Astrocyte (in vitro differentiated cells and primary cell): ENCODE measurements at regions not wholly inside any gene's neighbourhood (a gene's known extent, or its start where the extent isn't known, plus 50 kb on each side); places are given as distances from the start of the nearest gene placed in this dataset.

Experiments
- DNase-seq: peaks from one replicate; pipeline ENCODE4 v3.0.0-alpha.2; 2010; ENCODE audit warnings: low read depth
- FAIRE-seq: peaks from 2 replicates; lab custom pipeline; 2011; peaks lifted over from hg19 to GRCh38; lab: Jason Lieb, UNC
- H2AFZ ChIP-seq: 2 replicates; pipeline ENCODE4 v1.6.0; 2012; ENCODE audit warnings: low read depth, low read length, inconsistent platforms
- H3K27ac ChIP-seq: 2 replicates; pipeline ENCODE4 v1.5.1; 2011; ENCODE audit warnings: low read depth, low read length, inconsistent platforms
- H3K27me3 ChIP-seq: 2 replicates; pipeline ENCODE4 v1.6.0; 2011; ENCODE audit warnings: low read length, inconsistent platforms; ENCODE audit not compliant: insufficient read depth
- H3K36me3 ChIP-seq: 2 replicates; pipeline ENCODE4 v1.5.1; 2011; ENCODE audit warnings: low read length, inconsistent platforms; ENCODE audit not compliant: insufficient read depth
- H3K4me1 ChIP-seq: 2 replicates; pipeline ENCODE4 v1.5.1; 2011; ENCODE audit warnings: low read length, inconsistent platforms; ENCODE audit not compliant: insufficient read depth
- H3K4me2 ChIP-seq: 2 replicates; pipeline ENCODE4 v1.6.0; 2012; ENCODE audit warnings: low read length, inconsistent platforms
- H3K4me3 ChIP-seq: 2 replicates; pipeline ENCODE4 v1.5.1; 2011; ENCODE audit warnings: low read depth, mild to moderate bottlenecking, low read length, inconsistent platforms; ENCODE audit not compliant: insufficient read depth
- H3K79me2 ChIP-seq: 2 replicates; pipeline ENCODE4 v1.6.0; 2012; ENCODE audit warnings: mild to moderate bottlenecking, low read length, inconsistent platforms; ENCODE audit not compliant: insufficient read depth
- H3K9ac ChIP-seq: 2 replicates; pipeline ENCODE4 v1.6.0; 2012; ENCODE audit warnings: mild to moderate bottlenecking, low read length, inconsistent platforms
- H3K9me3 ChIP-seq: 2 replicates; pipeline ENCODE4 v1.5.1; 2012; ENCODE audit warnings: low read depth, mild to moderate bottlenecking, low read length, inconsistent platforms; ENCODE audit not compliant: insufficient read depth
- H4K20me1 ChIP-seq: 2 replicates; pipeline ENCODE4 v1.6.0; 2012; ENCODE audit warnings: low read length, inconsistent platforms; ENCODE audit not compliant: insufficient read depth
- H3K27ac Mint-ChIP-seq: one replicate; pipeline ENCODE4 v1.8.0; 2021; ENCODE audit warnings: mild to moderate bottlenecking, mixed read lengths; ENCODE audit not compliant: unreplicated experiment
- H3K27me3 Mint-ChIP-seq: one replicate; pipeline ENCODE4 v1.8.0; 2021; ENCODE audit warnings: low read depth, mixed read lengths; ENCODE audit not compliant: unreplicated experiment
- H3K36me3 Mint-ChIP-seq: one replicate; pipeline ENCODE4 v1.8.0; 2021; ENCODE audit warnings: low read depth, mixed read lengths; ENCODE audit not compliant: unreplicated experiment
- H3K4me1 Mint-ChIP-seq: one replicate; pipeline ENCODE4 v1.8.0; 2021; ENCODE audit warnings: low read depth, mixed read lengths; ENCODE audit not compliant: unreplicated experiment
- H3K4me3 Mint-ChIP-seq: one replicate; pipeline ENCODE4 v1.8.0; 2021; ENCODE audit warnings: mild to moderate bottlenecking, moderate library complexity, mixed read lengths; ENCODE audit not compliant: unreplicated experiment
- H3K9me3 Mint-ChIP-seq: one replicate; pipeline ENCODE4 v1.8.0; 2021; ENCODE audit warnings: mild to moderate bottlenecking, mixed read lengths; ENCODE audit not compliant: unreplicated experiment
- CTCF ChIP-seq: IDR thresholded peaks from 2 replicates; pipeline ENCODE4 v1.5.1; 2011; ENCODE audit warnings: low read depth, mild to moderate bottlenecking, inconsistent platforms, low read length, moderate library complexity; ENCODE audit not compliant: insufficient read depth
- EZH2 ChIP-seq: IDR thresholded peaks from 2 replicates; pipeline ENCODE4 v1.6.1; 2012; ENCODE audit warnings: mild to moderate bottlenecking, low read length, inconsistent platforms; ENCODE audit not compliant: insufficient read depth

GRCh38 chr12:38984388-38984787 is 79.0 kb upstream of the CPNE8 start:
- Mint-ChIP-seq H3K27ac (no peak overlapping the region), H3K9me3 (peaks cover 9% of the 10 kb centered on the region), H3K27me3 (no peaks in the 10 kb centered on the region), H3K36me3 (no peaks in the 10 kb centered on the region), H3K4me1 (no peaks in the 10 kb centered on the region), H3K4me3 (no peak overlapping the region)
- Histone ChIP-seq H3K4me1 (no peaks in the 10 kb centered on the region), H3K36me3 (no peaks in the 10 kb centered on the region), H4K20me1 (no peaks in the 10 kb centered on the region), H3K4me3 (no peak overlapping the region), H3K79me2 (no peaks in the 10 kb centered on the region), H3K27me3 (no peaks in the 10 kb centered on the region), H3K9ac (no peak overlapping the region), H3K4me2 (no peak overlapping the region), H3K9me3 (peaks cover 4% of the 10 kb centered on the region), H3K27ac (no peak overlapping the region), H2AFZ (no peak overlapping the region)
- TF ChIP-seq EZH2 = no peak
- no peak for TF ChIP-seq CTCF
- DNase-seq (no peak), FAIRE-seq (no peak)

- Mint-ChIP-seq H3K9me3 (peaks cover 7% of the 10 kb centered on the region), H3K27me3 (no peaks in the 10 kb centered on the region), H3K36me3 (no peaks in the 10 kb centered on the region), H3K4me1 (no peaks in the 10 kb centered on the region), H3K4me3 (no peak overlapping the region), H3K27ac (no peak overlapping the region)
- FAIRE-seq = no peak
- TF ChIP-seq CTCF (no peak), EZH2 (no peak)
- Histone ChIP-seq H3K27ac (no peak overlapping the region), H2AFZ (no peak overlapping the region), H3K27me3 (no peaks in the 10 kb centered on the region), H3K36me3 (no peaks in the 10 kb centered on the region), H3K4me2 (no peak overlapping the region), H4K20me1 (no peaks in the 10 kb centered on the region), H3K79me2 (no peaks in the 10 kb centered on the region), H3K4me1 (no peaks in the 10 kb centered on the region), H3K4me3 (no peak overlapping the region), H3K9ac (no peak overlapping the region), H3K9me3 (peaks cover 4% of the 10 kb centered on the region)
- no peak for DNase-seq
These were observed 77.8 kb upstream of the CPNE8 start for GRCh38 chr12:38983117-38983571.

GRCh38 chr12:38977132-38977531 is 71.7 kb upstream of the CPNE8 start:
- H3K4me2 ChIP-seq = no peak overlapping the region
- FAIRE-seq (no peak), DNase-seq (no peak)
- Mint-ChIP-seq H3K27me3 (no peaks in the 10 kb centered on the region), H3K9me3 (no peaks in the 10 kb centered on the region), H3K36me3 (no peaks in the 10 kb centered on the region), H3K27ac (no peak overlapping the region), H3K4me3 (no peak overlapping the region), H3K4me1 (no peaks in the 10 kb centered on the region)
- no peak overlapping the region for H3K9ac ChIP-seq
- no peaks in the 10 kb centered on the region for H4K20me1 ChIP-seq
- no peak overlapping the region for H2AFZ ChIP-seq
- no peaks in the 10 kb centered on the region for H3K79me2 ChIP-seq
- H3K4me3 ChIP-seq = no peak overlapping the region
- no peak overlapping the region for H3K27ac ChIP-seq
- no peaks in the 10 kb centered on the region for H3K36me3 ChIP-seq
- no peaks in the 10 kb centered on the region for H3K4me1 ChIP-seq
- no peak for TF ChIP-seq CTCF
- TF ChIP-seq EZH2 = no peak
- H3K27me3 ChIP-seq = no peaks in the 10 kb centered on the region
- H3K9me3 ChIP-seq = no peaks in the 10 kb centered on the region
